PC-9 (cell line): ENCODE measurements at regions not wholly inside any gene's neighbourhood (a gene's known extent, or its start where the extent isn't known, plus 50 kb on each side); places are given as distances from the start of the nearest gene placed in this dataset.

ENCODE experiments used
- BruUV-seq: library from RNA; stranded (reverse); fragments of 400-500 nt; replicated peaks from 2 replicates; lab custom pipeline; 2021; lab: Mats Ljungman, UMichigan
- CTCF ChIA-PET: fragments of 300-600 bp; sonication (Branson Sonifier 250); formaldehyde crosslinking; loops from one replicate; lab custom pipeline; 2022; ENCODE audit warnings: antibody characterized with exemption; lab: Charles Lee
- POLR2A ChIA-PET: fragments of 300-600 bp; sonication (Branson Sonifier 250); formaldehyde crosslinking; loops from one replicate; lab custom pipeline; 2022; ENCODE audit warnings: antibody characterized with exemption; ENCODE audit not compliant: unreplicated experiment; lab: Charles Lee
- DNase-seq, 2 experiments: peaks; one replicate each; pipeline versions ENCODE4 v3.0.0 to v3.0.0-alpha.2; 2015 to 2022; ENCODE audit warnings: mixed read lengths in 1 of 2
- H2AFZ ChIP-seq: fragments of 200-600 bp; sonication (generic); 2 replicates; pipeline ENCODE4 v1.8.1; 2017; ENCODE audit warnings: antibody characterized with exemption
- H3F3A ChIP-seq: fragments of 200-600 bp; sonication (generic); 2 replicates; pipeline ENCODE4 v1.8.1; 2017; ENCODE audit warnings: antibody characterized with exemption, mild to moderate bottlenecking, low read depth; ENCODE audit not compliant: insufficient read depth
- H3K27ac ChIP-seq: fragments of 200-600 bp; sonication (generic); 2 replicates; pipeline ENCODE4 v1.6.1; 2016; ENCODE audit warnings: mixed run types
- H3K27me3 ChIP-seq: fragments of 200-600 bp; sonication (generic); 2 replicates; pipeline ENCODE4 v1.6.1; 2016; ENCODE audit warnings: low read depth, mixed run types; ENCODE audit not compliant: insufficient read depth
- H3K36me3 ChIP-seq: fragments of 200-600 bp; sonication (generic); 2 replicates; pipeline ENCODE4 v1.6.1; 2016; ENCODE audit warnings: low read depth, mixed run types
- H3K4me1 ChIP-seq: fragments of 200-600 bp; sonication (generic); replicated peaks from 2 replicates; pipeline ENCODE4 v1.6.1; 2016; ENCODE audit warnings: mixed run types; ENCODE audit not compliant: insufficient read depth
- H3K4me2 ChIP-seq: fragments of 200-600 bp; sonication (generic); 2 replicates; pipeline ENCODE4 v1.6.1; 2017; ENCODE audit warnings: mixed run types
- H3K4me3 ChIP-seq: fragments of 200-600 bp; sonication (generic); 2 replicates; pipeline ENCODE4 v1.6.1; 2016; ENCODE audit warnings: mixed run types
- H3K79me2 ChIP-seq: fragments of 200-600 bp; sonication (generic); 2 replicates; pipeline ENCODE4 v1.6.1; 2017; ENCODE audit warnings: low read depth, mixed run types
- H3K9me2 ChIP-seq: fragments of 200-600 bp; sonication (generic); 2 replicates; pipeline ENCODE4 v1.8.1; 2017; ENCODE audit warnings: mild to moderate bottlenecking; ENCODE audit not compliant: insufficient read depth
- H3K9me3 ChIP-seq: fragments of 200-600 bp; sonication (generic); 2 replicates; pipeline ENCODE4 v1.8.1; 2016; ENCODE audit warnings: low read depth; ENCODE audit not compliant: insufficient read depth
- H4K20me1 ChIP-seq: fragments of 200-600 bp; sonication (generic); 2 replicates; pipeline ENCODE4 v1.8.1; 2017; ENCODE audit not compliant: insufficient read depth
- EZH2 ChIP-seq: fragments of 200-600 bp; sonication (generic); IDR thresholded peaks from 2 replicates; pipeline ENCODE4 v1.8.0; 2017; ENCODE audit warnings: antibody characterized with exemption, low read depth
- intact Hi-C: fragments of 100-400 bp; cut with micrococcal nuclease; formaldehyde crosslinking; loops from one replicate; pipeline ENCODE4 v1.10.0; 2022; ENCODE audit not compliant: unreplicated experiment
- TF ChIP-seq, protein P1 (sequence below): fragments of 200-600 bp; sonication (generic); conservative IDR thresholded peaks from 2 replicates; pipeline ENCODE4 v1.6.1; 2017; ENCODE audit warnings: mixed run types, antibody characterized with exemption, mild to moderate bottlenecking, moderate library complexity

DNA sequence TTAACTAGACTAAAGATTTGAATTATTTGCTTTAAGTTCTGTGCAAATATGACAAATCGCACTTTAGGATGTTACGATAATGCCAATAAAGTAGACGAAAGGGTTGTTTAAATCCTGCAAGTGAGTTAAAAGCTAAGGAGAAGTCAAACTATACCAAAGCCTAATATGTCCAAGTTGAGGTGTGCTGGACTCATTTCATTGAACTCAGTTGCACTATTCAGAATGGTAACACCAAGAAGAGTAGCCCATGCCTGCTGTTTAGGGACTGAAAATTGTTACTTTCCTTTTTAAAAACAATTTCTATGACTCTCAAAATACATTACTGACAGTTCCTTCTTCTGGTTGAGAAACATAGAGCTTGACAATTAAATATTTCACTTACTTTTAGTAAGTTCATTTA lies 766.3 kb downstream of the DNAJB9 start:
- Histone ChIP-seq H4K20me1 (no peaks in the 10 kb centered on the region), H3K9me3 (no peaks in the 10 kb centered on the region), H2AFZ (no peak overlapping the region), H3K4me2 (no peak overlapping the region), H3K4me3 (no peak overlapping the region), H3F3A (no peaks in the 10 kb centered on the region), H3K27me3 (no peaks in the 10 kb centered on the region), H3K9me2 (no peaks in the 10 kb centered on the region), H3K4me1 (no peaks in the 10 kb centered on the region), H3K27ac (no peak overlapping the region), H3K36me3 (no peaks in the 10 kb centered on the region), H3K79me2 (no peaks in the 10 kb centered on the region)
- DNase-seq: no peak
- no TSS peak for BruUV-seq
- POLR2A ChIA-PET: no interaction called here
- CTCF ChIA-PET: no interaction called here
- TF ChIP-seq EZH2: no peak
- TF ChIP-seq, protein P1, sequence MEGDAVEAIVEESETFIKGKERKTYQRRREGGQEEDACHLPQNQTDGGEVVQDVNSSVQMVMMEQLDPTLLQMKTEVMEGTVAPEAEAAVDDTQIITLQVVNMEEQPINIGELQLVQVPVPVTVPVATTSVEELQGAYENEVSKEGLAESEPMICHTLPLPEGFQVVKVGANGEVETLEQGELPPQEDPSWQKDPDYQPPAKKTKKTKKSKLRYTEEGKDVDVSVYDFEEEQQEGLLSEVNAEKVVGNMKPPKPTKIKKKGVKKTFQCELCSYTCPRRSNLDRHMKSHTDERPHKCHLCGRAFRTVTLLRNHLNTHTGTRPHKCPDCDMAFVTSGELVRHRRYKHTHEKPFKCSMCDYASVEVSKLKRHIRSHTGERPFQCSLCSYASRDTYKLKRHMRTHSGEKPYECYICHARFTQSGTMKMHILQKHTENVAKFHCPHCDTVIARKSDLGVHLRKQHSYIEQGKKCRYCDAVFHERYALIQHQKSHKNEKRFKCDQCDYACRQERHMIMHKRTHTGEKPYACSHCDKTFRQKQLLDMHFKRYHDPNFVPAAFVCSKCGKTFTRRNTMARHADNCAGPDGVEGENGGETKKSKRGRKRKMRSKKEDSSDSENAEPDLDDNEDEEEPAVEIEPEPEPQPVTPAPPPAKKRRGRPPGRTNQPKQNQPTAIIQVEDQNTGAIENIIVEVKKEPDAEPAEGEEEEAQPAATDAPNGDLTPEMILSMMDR: no peak
- intact Hi-C loops: no loop called here

DNA sequence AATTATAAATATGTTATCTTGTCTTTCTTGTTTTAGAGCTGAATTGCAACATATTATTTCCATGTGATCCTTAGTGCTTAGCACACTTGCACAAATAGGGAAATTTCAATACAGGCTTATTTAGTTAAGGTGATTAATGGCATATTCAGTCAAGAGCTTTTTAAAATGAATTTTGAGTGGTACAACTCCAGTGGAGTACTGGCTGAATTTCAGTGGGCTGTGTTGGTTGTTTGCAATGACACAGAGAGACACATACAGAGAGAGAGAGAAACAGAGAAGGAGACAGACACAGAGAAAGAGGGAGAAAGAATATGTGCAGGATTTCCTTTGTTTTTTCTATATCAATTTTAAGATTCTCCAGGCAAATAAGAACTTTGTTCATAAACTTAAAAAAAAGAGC lies 766.9 kb downstream of the DNAJB9 start:
- Histone ChIP-seq H3K36me3 (no peaks in the 10 kb centered on the region), H3K9me3 (no peaks in the 10 kb centered on the region), H3K27me3 (no peaks in the 10 kb centered on the region), H3K79me2 (no peaks in the 10 kb centered on the region), H2AFZ (no peak overlapping the region), H3K4me1 (no peaks in the 10 kb centered on the region), H3K9me2 (no peaks in the 10 kb centered on the region), H4K20me1 (no peaks in the 10 kb centered on the region), H3K27ac (no peak overlapping the region), H3F3A (no peaks in the 10 kb centered on the region), H3K4me3 (no peak overlapping the region), H3K4me2 (no peak overlapping the region)
- TF ChIP-seq, protein P1: no peak
- TF ChIP-seq EZH2: no peak
- no peak for DNase-seq
- ChIA-PET POLR2A (no interaction called here), CTCF (no interaction called here)
- BruUV-seq: no TSS peak
- intact Hi-C loops: no loop called here

DNA sequence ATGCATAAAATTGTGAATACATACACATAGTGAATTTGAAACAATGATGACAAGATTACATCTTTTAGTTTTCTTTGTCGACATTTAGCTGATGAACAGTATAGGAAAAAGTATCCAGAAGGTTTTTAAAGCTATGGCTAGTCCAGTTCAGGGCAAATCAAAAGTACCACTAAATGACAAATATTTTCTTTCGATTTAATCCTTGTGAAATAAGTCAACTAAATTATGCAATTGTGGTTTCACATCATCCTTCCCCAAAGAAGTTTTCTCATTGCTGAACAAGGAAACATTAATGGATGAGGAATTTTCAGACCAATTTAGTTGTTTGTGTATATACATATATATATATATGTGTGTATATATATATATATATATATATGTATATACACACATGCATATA lies 774.0 kb downstream of the DNAJB9 start:
- no peak overlapping the region for H3K27ac ChIP-seq
- H3F3A ChIP-seq: no peaks in the 10 kb centered on the region
- H3K36me3 ChIP-seq: no peaks in the 10 kb centered on the region
- H3K9me3 ChIP-seq: no peaks in the 10 kb centered on the region
- POLR2A ChIA-PET: no interaction called here
- BruUV-seq: no TSS peak
- no peak overlapping the region for H3K4me2 ChIP-seq
- no peaks in the 10 kb centered on the region for H4K20me1 ChIP-seq
- TF ChIP-seq EZH2: no peak
- TF ChIP-seq, protein P1: no peak
- no peaks in the 10 kb centered on the region for H3K79me2 ChIP-seq
- DNase-seq: no peak
- no peak overlapping the region for H3K4me3 ChIP-seq
- no peaks in the 10 kb centered on the region for H3K4me1 ChIP-seq
- CTCF ChIA-PET: interaction anchor here (0.6 kb wide), 1 partner anchor 726 kb away, joined by 3 read pairs; no protein-coding TSS in a partner anchor
- intact Hi-C loops: no loop called here
- H2AFZ ChIP-seq: 0 out of 2 replicates have a peak overlapping the region, but pooled peaks have one; percentile 31
- no peaks in the 10 kb centered on the region for H3K27me3 ChIP-seq
- no peaks in the 10 kb centered on the region for H3K9me2 ChIP-seq
